ENCODE measurements at regions not wholly inside any gene's neighbourhood (a gene's known extent, or its start where the extent isn't known, plus 50 kb on each side); places are given as distances from the start of the nearest gene placed in this dataset.

GRCh38 chr15:81751816-81752545, 293.8 kb downstream of the MEX3B start:
- TF ChIP-seq TAF1 (IDR thresholded peaks at IDR 0.05; ENCODE audit: borderline replicate concordance, insufficient read depth, low read length) (no peak), FOXP2 (optimal IDR thresholded peaks at IDR 0.05; ENCODE audit: borderline replicate concordance, extremely low read depth, extremely low read length, insufficient read depth) (no peak), REST (IDR thresholded peaks at IDR 0.05; ENCODE audit: insufficient read depth in 1 of 2, low read depth in 2 of 2, low read length in 2 of 2) (no peak), SIN3A (IDR thresholded peaks at IDR 0.05; ENCODE audit: borderline replicate concordance, insufficient read depth, low read length) (no peak), POLR2AphosphoS5 (IDR thresholded peaks at IDR 0.05; ENCODE audit: low read depth, low read length) (no peak)

DNA sequence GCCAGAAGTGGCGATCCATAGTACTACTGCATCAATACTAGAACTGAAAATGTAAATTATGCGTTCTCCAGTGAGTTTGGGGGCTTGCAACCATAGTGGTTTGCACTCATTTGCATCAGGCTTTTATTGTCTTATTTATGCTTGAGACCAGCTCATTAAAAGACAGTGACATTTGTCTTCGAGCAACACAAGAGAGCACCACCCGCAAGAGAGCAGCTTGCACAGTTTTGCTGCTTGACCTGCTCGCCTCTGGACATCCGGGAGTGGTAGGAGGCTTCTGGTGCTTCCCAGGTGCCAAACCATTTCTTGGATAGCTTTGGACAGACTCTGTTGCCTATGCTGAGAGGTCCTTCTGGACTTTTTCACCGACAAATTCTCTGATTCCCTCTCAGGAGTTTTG, 294.6 kb downstream of the MEX3B start:
- TF ChIP-seq POLR2AphosphoS5 (IDR thresholded peaks at IDR 0.05; ENCODE audit: low read depth, low read length) (no peak), TAF1 (IDR thresholded peaks at IDR 0.05; ENCODE audit: borderline replicate concordance, insufficient read depth, low read length) (no peak), FOXP2 (optimal IDR thresholded peaks at IDR 0.05; ENCODE audit: borderline replicate concordance, extremely low read depth, extremely low read length, insufficient read depth) (no peak), REST (IDR thresholded peaks at IDR 0.05; ENCODE audit: insufficient read depth in 1 of 2, low read depth in 2 of 2, low read length in 2 of 2) (no peak), SIN3A (IDR thresholded peaks at IDR 0.05; ENCODE audit: borderline replicate concordance, insufficient read depth, low read length) (no peak)

DNA sequence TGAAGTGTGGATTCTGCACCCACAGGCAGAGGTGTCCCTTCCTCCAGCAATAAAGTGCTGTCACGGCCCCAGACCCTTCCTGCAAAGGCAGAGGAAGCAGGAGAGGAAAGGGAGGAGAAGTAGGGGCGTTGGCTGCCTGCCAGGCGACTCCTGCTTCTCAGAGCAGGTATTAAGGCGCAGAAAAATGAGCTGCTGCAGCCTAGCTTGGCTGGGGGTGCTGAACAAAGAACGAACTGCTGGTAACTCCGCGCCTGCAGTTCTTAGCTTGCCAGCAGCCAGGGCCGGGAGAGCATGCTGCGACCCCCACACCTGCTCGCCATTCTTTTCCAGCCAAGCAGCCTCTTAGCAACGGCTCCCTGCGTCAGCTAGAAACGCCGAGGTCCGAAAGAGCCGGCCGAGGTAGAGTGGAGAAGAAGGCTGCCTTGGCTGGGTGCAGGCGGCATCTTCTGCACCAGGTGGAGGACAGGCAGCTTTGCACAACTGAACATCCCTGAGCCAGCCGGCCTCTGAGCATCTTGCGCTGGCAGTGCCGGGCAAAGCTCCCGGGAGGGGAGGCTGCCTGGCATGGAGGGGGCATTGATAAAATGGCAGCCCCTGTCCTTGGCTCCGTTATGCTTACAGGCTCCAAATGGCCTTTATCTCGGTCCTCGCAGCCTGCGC, 296.0 kb downstream of the MEX3B start:
- TF ChIP-seq POLR2AphosphoS5 (IDR thresholded peaks at IDR 0.05; ENCODE audit: low read depth, low read length) (no peak), SIN3A (IDR thresholded peaks at IDR 0.05; ENCODE audit: borderline replicate concordance, insufficient read depth, low read length) (no peak), REST (IDR thresholded peaks at IDR 0.05; ENCODE audit: insufficient read depth in 1 of 2, low read depth in 2 of 2, low read length in 2 of 2) (no peak), TAF1 (IDR thresholded peaks at IDR 0.05; ENCODE audit: borderline replicate concordance, insufficient read depth, low read length) (no peak), FOXP2 (optimal IDR thresholded peaks at IDR 0.05; ENCODE audit: borderline replicate concordance, extremely low read depth, extremely low read length, insufficient read depth) (no peak)

GRCh38 chr15:81747482-81747881, 298.3 kb downstream of the MEX3B start:
- TF ChIP-seq POLR2AphosphoS5 (IDR thresholded peaks at IDR 0.05; ENCODE audit: low read depth, low read length) (no peak), REST (IDR thresholded peaks at IDR 0.05; ENCODE audit: insufficient read depth in 1 of 2, low read depth in 2 of 2, low read length in 2 of 2) (no peak), TAF1 (IDR thresholded peaks at IDR 0.05; ENCODE audit: borderline replicate concordance, insufficient read depth, low read length) (no peak), FOXP2 (optimal IDR thresholded peaks at IDR 0.05; ENCODE audit: borderline replicate concordance, extremely low read depth, extremely low read length, insufficient read depth) (no peak), SIN3A (IDR thresholded peaks at IDR 0.05; ENCODE audit: borderline replicate concordance, insufficient read depth, low read length) (no peak)

Data from PFSK-1 (cell line).